ENCODE measurements at regions not wholly inside any gene's neighbourhood (a gene's known extent, or its start where the extent isn't known, plus 50 kb on each side); places are given as distances from the start of the nearest gene placed in this dataset.

DNA sequence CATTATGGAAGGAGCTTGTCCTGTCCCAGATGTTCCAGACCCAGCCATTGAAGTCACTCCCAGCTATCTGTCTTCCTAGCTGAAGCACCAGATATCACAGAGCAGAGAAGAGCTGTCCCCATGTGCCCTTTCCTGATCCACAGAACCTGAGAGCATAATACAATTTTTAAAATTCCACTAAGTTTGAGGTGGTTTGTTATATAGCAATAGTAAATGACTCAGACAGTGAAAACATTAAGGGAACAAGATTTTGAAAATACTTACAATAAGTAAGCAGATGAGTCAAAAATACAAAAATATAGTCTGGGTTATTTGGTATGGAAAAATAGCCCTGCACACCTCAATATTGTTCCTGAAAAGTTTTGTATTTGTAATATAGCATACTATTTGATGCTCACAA is 85.8 kb upstream of the GLS start:
- FAIRE-seq (no peak), ATAC-seq (no peak; the same call in 2 of the 3 replicates), DNase-seq (ENCODE audit: low read depth, low spot score) (no peak)
- Histone ChIP-seq H3K9me3 (replicated peaks; ENCODE audit: control insufficient read depth, insufficient read depth, low read length) (no peaks in the 10 kb centered on the region), H3K27me3 (replicated peaks in 1 of 2; ENCODE audit: control insufficient read depth in 2 of 2, insufficient read depth in 2 of 2, low read length in 1 of 2) (no peaks in the 10 kb centered on the region), H3K4me3 (no peak overlapping the region), H3K27ac (ENCODE audit: control insufficient read depth, insufficient read depth) (no peak overlapping the region), H4K20me1 (ENCODE audit: control insufficient read depth, insufficient read depth) (no peaks in the 10 kb centered on the region), H3K36me3 (ENCODE audit: control insufficient read depth in 2 of 2, insufficient read depth in 2 of 2, low read length in 1 of 2) (no peaks in the 10 kb centered on the region), H3K4me2 (ENCODE audit: control insufficient read depth, insufficient read depth) (no peak overlapping the region), H2AFZ (ENCODE audit: control insufficient read depth, low read depth, low read length) (peak overlapping the region; percentile 28; the same call in 1 of the 2 replicates), H3K9ac (ENCODE audit: control insufficient read depth, insufficient read depth, low read length) (no peak overlapping the region), H3K79me2 (ENCODE audit: control insufficient read depth, insufficient read depth, low read length) (no peaks in the 10 kb centered on the region), H3K4me1 (ENCODE audit: control insufficient read depth, insufficient read depth, low read length) (no peaks in the 10 kb centered on the region)
- POLR2A ChIA-PET: interaction anchor here (1.5 kb wide), 1 partner anchor 11 kb away, joined by 4 read pairs; no protein-coding TSS in a partner anchor
- BruUV-seq (replicated peaks): no TSS peak
- RAD21 ChIA-PET (ENCODE audit: unreplicated experiment): interaction anchor here (1.5 to 2.5 kb wide), 2 partner anchors 11 to 13 kb away, joined by 4 to 6 read pairs; no protein-coding TSS in a partner anchor
- intact Hi-C loops (cut with micrococcal nuclease; ENCODE audit: unreplicated experiment): no loop called here
- CTCF ChIA-PET: interaction anchor here (0.7 to 3.5 kb wide), 9 partner anchors 11 to 159 kb away, joined by 3 to 23 read pairs (median 4); no protein-coding TSS in a partner anchor
- TF ChIP-seq NRF1 (conservative IDR thresholded peaks at IDR 0.05; ENCODE audit: low read depth, low read length): no peak
- no peak for TF ChIP-seq EED (IDR thresholded peaks at IDR 0.05; ENCODE audit: low read depth)
- TF ChIP-seq SMC3 (IDR thresholded peaks at IDR 0.05; ENCODE audit: borderline replicate concordance, low read length): no peak
- TF ChIP-seq, protein P1, sequence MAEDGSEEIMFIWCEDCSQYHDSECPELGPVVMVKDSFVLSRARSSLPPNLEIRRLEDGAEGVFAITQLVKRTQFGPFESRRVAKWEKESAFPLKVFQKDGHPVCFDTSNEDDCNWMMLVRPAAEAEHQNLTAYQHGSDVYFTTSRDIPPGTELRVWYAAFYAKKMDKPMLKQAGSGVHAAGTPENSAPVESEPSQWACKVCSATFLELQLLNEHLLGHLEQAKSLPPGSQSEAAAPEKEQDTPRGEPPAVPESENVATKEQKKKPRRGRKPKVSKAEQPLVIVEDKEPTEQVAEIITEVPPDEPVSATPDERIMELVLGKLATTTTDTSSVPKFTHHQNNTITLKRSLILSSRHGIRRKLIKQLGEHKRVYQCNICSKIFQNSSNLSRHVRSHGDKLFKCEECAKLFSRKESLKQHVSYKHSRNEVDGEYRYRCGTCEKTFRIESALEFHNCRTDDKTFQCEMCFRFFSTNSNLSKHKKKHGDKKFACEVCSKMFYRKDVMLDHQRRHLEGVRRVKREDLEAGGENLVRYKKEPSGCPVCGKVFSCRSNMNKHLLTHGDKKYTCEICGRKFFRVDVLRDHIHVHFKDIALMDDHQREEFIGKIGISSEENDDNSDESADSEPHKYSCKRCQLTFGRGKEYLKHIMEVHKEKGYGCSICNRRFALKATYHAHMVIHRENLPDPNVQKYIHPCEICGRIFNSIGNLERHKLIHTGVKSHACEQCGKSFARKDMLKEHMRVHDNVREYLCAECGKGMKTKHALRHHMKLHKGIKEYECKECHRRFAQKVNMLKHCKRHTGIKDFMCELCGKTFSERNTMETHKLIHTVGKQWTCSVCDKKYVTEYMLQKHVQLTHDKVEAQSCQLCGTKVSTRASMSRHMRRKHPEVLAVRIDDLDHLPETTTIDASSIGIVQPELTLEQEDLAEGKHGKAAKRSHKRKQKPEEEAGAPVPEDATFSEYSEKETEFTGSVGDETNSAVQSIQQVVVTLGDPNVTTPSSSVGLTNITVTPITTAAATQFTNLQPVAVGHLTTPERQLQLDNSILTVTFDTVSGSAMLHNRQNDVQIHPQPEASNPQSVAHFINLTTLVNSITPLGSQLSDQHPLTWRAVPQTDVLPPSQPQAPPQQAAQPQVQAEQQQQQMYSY (CRISPR knock-in tag; IDR thresholded peaks at IDR 0.05): no peak
- TF ChIP-seq LARP7 (IDR thresholded peaks at IDR 0.05): no peak
- TF ChIP-seq NFXL1 (IDR thresholded peaks at IDR 0.05; ENCODE audit: borderline replicate concordance): no peak
- TF ChIP-seq CHD1 (IDR thresholded peaks at IDR 0.05; ENCODE audit: low read depth, low read length): no peak
- TF ChIP-seq, protein P2, sequence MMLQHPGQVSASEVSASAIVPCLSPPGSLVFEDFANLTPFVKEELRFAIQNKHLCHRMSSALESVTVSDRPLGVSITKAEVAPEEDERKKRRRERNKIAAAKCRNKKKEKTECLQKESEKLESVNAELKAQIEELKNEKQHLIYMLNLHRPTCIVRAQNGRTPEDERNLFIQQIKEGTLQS (IDR thresholded peaks at IDR 0.05; ENCODE audit: borderline replicate concordance, extremely low read depth, low read depth, low read length): no peak
- TF ChIP-seq MXI1 (IDR thresholded peaks at IDR 0.05; ENCODE audit: low read depth, low read length): no peak
- TF ChIP-seq, protein P3, sequence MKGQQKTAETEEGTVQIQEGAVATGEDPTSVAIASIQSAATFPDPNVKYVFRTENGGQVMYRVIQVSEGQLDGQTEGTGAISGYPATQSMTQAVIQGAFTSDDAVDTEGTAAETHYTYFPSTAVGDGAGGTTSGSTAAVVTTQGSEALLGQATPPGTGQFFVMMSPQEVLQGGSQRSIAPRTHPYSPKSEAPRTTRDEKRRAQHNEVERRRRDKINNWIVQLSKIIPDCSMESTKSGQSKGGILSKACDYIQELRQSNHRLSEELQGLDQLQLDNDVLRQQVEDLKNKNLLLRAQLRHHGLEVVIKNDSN (IDR thresholded peaks at IDR 0.05; ENCODE audit: borderline replicate concordance, extremely low read length, insufficient read depth, low read depth, low read length): no peak
- TF ChIP-seq ZNF274 (IDR thresholded peaks at IDR 0.05; ENCODE audit: insufficient read depth, insufficient read length): no peak
- no peak for TF ChIP-seq POLR2A (IDR thresholded peaks at IDR 0.05; ENCODE audit: low read depth, low read length)
- TF ChIP-seq NR2C1 (IDR thresholded peaks at IDR 0.05): no peak
- no peak for TF ChIP-seq MYB (IDR thresholded peaks at IDR 0.05; ENCODE audit: borderline replicate concordance, low read depth, low read length)
- TF ChIP-seq NFYA (IDR thresholded peaks at IDR 0.05; ENCODE audit: borderline replicate concordance, low read depth, low read length): no peak
- TF ChIP-seq ASH2L (IDR thresholded peaks at IDR 0.05; ENCODE audit: borderline replicate concordance, low read depth): no peak
- TF ChIP-seq BACH1 (IDR thresholded peaks at IDR 0.05; ENCODE audit: borderline replicate concordance): no peak
- no peak for TF ChIP-seq SREBF2 (IDR thresholded peaks at IDR 0.05; ENCODE audit: low read length)
- TF ChIP-seq, protein P4, sequence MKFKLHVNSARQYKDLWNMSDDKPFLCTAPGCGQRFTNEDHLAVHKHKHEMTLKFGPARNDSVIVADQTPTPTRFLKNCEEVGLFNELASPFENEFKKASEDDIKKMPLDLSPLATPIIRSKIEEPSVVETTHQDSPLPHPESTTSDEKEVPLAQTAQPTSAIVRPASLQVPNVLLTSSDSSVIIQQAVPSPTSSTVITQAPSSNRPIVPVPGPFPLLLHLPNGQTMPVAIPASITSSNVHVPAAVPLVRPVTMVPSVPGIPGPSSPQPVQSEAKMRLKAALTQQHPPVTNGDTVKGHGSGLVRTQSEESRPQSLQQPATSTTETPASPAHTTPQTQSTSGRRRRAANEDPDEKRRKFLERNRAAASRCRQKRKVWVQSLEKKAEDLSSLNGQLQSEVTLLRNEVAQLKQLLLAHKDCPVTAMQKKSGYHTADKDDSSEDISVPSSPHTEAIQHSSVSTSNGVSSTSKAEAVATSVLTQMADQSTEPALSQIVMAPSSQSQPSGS (IDR thresholded peaks at IDR 0.05; ENCODE audit: low read length): no peak
- TF ChIP-seq MYC (IDR thresholded peaks at IDR 0.05; ENCODE audit: insufficient read depth, insufficient read length, insufficient replicate concordance, low read length, severe bottlenecking): no peak
- in situ Hi-C loops (cut with MboI): no loop called here
- SMC1A ChIA-PET (ENCODE audit: uncharacterized antibody, unreplicated experiment): interaction anchor here (0.6 to 3.8 kb wide), 11 partner anchors 10 to 412 kb away, joined by 3 to 19 read pairs (median 3); no protein-coding TSS in a partner anchor
